Bronchial epithelial cell (primary cell): ENCODE measurements at regions not wholly inside any gene's neighbourhood (a gene's known extent, or its start where the extent isn't known, plus 50 kb on each side); places are given as distances from the start of the nearest gene placed in this dataset.

Source experiments
- DNase-seq: peaks from one replicate; pipeline ENCODE4 v3.0.0-alpha.2; 2010; ENCODE audit warnings: low read depth
- FAIRE-seq: peaks from 2 replicates; lab custom pipeline; 2011; peaks lifted over from hg19 to GRCh38; lab: Jason Lieb, UNC
- H3K27me3 ChIP-seq: 2 replicates; pipeline ENCODE4 v1.5.1; 2011; ENCODE audit warnings: low read length; ENCODE audit not compliant: control insufficient read depth, insufficient read depth
- H3K36me3 ChIP-seq: 2 replicates; pipeline ENCODE4 v1.5.1; 2011; ENCODE audit warnings: low read length; ENCODE audit not compliant: control insufficient read depth, insufficient read depth
- H3K4me3 ChIP-seq: 2 replicates; pipeline ENCODE4 v1.5.1; 2011; ENCODE audit warnings: mild to moderate bottlenecking, low read depth, low read length, control low read depth
- CTCF ChIP-seq: IDR thresholded peaks from 2 replicates; pipeline ENCODE4 v1.5.1; 2011; ENCODE audit warnings: mild to moderate bottlenecking, moderate library complexity, low read length, control low read depth, inconsistent platforms; ENCODE audit not compliant: insufficient read depth, severe bottlenecking

GRCh38 chr5:38639377-38640358, 83.2 kb upstream of the LIFR start:
- no peak overlapping the region for H3K4me3 ChIP-seq
- peak; percentile 13 for DNase-seq

GRCh38 chr5:38641003-38641402, 84.6 kb upstream of the LIFR start:
- H3K4me3 ChIP-seq = no peak overlapping the region
- no peak for FAIRE-seq
- no peaks in the 10 kb centered on the region for H3K36me3 ChIP-seq
- DNase-seq = no peak
- no peaks in the 10 kb centered on the region for H3K27me3 ChIP-seq
- no peak for TF ChIP-seq CTCF

More at GRCh38 chr5:38639377-38640358, 83.2 kb upstream of the LIFR start:
- FAIRE-seq = no peak
- Histone ChIP-seq H3K27me3 (no peaks in the 10 kb centered on the region), H3K36me3 (no peaks in the 10 kb centered on the region)
- TF ChIP-seq CTCF = no peak

- no peaks in the 10 kb centered on the region for H3K36me3 ChIP-seq
- TF ChIP-seq CTCF = no peak
- no peak overlapping the region for H3K4me3 ChIP-seq
- FAIRE-seq = no peak
- no peak for DNase-seq
- H3K27me3 ChIP-seq = no peaks in the 10 kb centered on the region
These were observed 85.9 kb upstream of the LIFR start for GRCh38 chr5:38642189-38642911.

GRCh38 chr5:38643616-38644015, 87.2 kb upstream of the LIFR start:
- Histone ChIP-seq H3K27me3 (no peaks in the 10 kb centered on the region), H3K36me3 (no peaks in the 10 kb centered on the region), H3K4me3 (no peak overlapping the region)
- FAIRE-seq (no peak), DNase-seq (no peak)
- TF ChIP-seq CTCF = no peak

- H3K27me3 ChIP-seq = no peaks in the 10 kb centered on the region
- H3K4me3 ChIP-seq = no peak overlapping the region
- DNase-seq = no peak
- no peaks in the 10 kb centered on the region for H3K36me3 ChIP-seq
- no peak for TF ChIP-seq CTCF
- no peak for FAIRE-seq
These were observed 89.1 kb upstream of the LIFR start for GRCh38 chr5:38645508-38645907.
